ENCODE measurements at regions not wholly inside any gene's neighbourhood (a gene's known extent, or its start where the extent isn't known, plus 50 kb on each side); places are given as distances from the start of the nearest gene placed in this dataset.

DNA sequence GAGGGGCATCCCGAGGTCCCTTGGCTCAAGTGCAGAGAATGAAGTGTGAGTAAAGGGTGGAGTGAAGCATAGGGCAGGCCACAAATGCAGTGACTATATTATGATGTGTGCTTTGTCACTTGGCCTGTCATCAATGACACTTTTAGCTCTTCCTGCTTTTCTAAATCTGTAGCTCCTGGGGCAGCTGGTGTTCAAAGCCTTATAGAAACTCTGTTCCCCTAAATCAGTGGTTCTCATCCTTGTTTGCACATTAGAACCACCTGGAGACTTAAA lies 135.6 kb upstream of the LGALSL start:
- Mint-ChIP-seq H3K4me3 (no peak overlapping the region), H3K27me3 (ENCODE audit: low read depth) (peaks cover 54% of the 10 kb centered on the region), H3K9me3 (no peaks in the 10 kb centered on the region), H3K27ac (no peak overlapping the region), H3K4me1 (ENCODE audit: low read depth) (peaks cover 2% of the 10 kb centered on the region), H3K36me3 (ENCODE audit: low read depth) (peaks cover 5% of the 10 kb centered on the region)

DNA sequence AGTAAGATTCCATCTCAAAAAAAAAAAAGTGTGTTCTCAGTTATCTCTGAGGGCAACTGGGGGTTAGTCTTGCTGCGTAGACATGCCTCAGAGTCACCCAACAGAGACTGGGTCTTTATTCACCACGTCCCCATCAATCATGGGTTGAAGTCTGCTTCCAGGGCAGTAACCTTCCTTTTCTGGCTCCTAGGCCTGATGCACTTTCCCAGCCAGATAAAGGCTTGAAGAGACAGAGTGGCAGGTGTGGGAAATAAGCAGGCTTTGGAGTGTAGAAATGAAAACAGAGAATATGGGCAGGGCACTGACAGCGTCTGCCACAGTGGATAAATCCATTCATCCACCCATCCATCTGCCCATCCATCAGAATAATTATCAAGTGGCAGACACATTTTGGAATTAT lies 134.1 kb upstream of the LGALSL start:
- peaks cover 60% of the 10 kb centered on the region for H3K27me3 Mint-ChIP-seq (ENCODE audit: low read depth)
- H3K9me3 Mint-ChIP-seq: no peaks in the 10 kb centered on the region

DNA sequence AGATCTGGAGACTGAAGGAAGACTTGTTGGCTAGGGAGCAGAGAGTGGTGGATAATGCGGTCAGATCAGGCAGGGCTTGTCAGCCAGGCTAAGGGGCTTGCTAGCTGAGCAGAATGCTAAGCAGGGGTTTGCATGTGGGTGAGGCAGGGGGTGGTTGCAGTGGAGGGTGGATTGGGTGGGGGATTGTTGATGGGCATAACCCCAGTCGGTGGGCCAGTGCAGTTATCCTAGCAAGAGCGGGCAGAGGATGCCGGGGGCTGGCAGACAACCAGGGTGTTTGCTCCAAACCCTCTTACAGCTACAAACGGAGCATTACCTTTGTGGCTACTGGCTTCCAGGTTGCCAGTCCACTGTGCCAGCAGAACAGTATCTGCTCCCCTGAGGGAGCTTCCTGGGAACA lies 131.5 kb upstream of the LGALSL start:
- Mint-ChIP-seq H3K4me1 (ENCODE audit: low read depth) (peaks cover 32% of the 10 kb centered on the region), H3K27ac (no peak overlapping the region), H3K9me3 (no peaks in the 10 kb centered on the region), H3K36me3 (ENCODE audit: low read depth) (peaks cover 5% of the 10 kb centered on the region), H3K27me3 (ENCODE audit: low read depth) (peaks cover 49% of the 10 kb centered on the region), H3K4me3 (no peak overlapping the region)

More for the DNA sequence above, 134.1 kb upstream of the LGALSL start:
- Mint-ChIP-seq H3K4me3 (no peak overlapping the region), H3K27ac (no peak overlapping the region), H3K4me1 (ENCODE audit: low read depth) (peaks cover 7% of the 10 kb centered on the region), H3K36me3 (ENCODE audit: low read depth) (peaks cover 5% of the 10 kb centered on the region)

DNA sequence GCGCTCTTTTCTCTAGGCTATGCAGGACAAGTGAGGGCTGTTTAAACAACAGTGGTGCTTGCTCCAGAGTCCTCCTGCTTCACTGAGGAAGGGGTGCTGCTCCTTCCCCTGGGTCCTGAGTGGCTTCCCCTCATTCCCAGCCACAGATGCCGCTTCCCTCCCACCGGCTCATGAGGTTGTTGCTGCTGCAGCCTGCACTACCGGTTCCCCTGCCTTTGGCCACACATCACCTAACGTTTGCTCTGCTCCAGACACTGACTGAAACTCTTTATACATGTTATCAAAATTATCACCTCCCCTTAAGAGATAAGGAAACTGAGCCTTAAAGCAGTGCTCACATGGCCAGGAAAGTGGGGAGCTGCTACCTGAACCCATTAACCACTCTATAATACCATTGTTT lies 130.8 kb upstream of the LGALSL start:
- no peaks in the 10 kb centered on the region for H3K9me3 Mint-ChIP-seq
- H3K36me3 Mint-ChIP-seq (ENCODE audit: low read depth): peaks cover 5% of the 10 kb centered on the region
- peaks cover 39% of the 10 kb centered on the region for H3K4me1 Mint-ChIP-seq (ENCODE audit: low read depth)
- no peak overlapping the region for H3K27ac Mint-ChIP-seq
- H3K4me3 Mint-ChIP-seq: no peak overlapping the region
- peaks cover 49% of the 10 kb centered on the region for H3K27me3 Mint-ChIP-seq (ENCODE audit: low read depth)

DNA sequence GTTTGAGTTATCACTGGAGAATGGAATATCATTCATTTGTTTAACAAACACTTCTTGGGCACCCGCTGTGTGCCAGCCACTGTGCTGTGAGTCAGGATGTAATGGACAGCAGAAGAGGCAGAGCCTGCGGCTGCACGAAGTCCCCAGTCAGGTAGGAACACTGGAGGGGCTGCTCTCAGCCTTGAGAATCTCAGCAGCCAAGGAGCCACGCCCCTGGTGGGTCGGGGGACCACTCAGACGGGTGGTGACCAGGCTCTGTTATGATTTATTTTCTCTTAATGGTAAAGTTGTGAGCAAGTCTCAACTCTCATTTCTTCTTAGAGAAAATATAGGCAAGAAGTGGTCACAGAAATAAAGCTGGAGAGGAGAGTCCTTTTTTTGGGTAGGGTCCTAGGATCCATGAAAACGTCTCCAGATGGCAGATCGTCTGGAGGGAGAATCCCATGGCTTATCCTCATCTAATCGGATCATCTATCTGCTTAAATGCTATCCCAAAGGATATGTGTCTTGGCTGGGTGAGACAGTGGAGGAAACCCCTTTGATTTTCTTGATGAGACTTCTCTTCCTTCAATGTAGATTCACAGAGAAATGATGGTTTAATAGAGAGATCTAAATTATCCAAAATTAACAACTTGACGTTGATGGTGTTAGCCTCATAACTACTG lies 129.1 kb upstream of the LGALSL start:
- H3K9me3 Mint-ChIP-seq: no peaks in the 10 kb centered on the region
- peaks cover 3% of the 10 kb centered on the region for H3K36me3 Mint-ChIP-seq (ENCODE audit: low read depth)
- H3K4me1 Mint-ChIP-seq (ENCODE audit: low read depth): peaks cover 48% of the 10 kb centered on the region
- peak overlapping the region; percentile 81 for H3K27ac Mint-ChIP-seq
- no peak overlapping the region for H3K4me3 Mint-ChIP-seq
- H3K27me3 Mint-ChIP-seq (ENCODE audit: low read depth): peaks cover 41% of the 10 kb centered on the region

DNA sequence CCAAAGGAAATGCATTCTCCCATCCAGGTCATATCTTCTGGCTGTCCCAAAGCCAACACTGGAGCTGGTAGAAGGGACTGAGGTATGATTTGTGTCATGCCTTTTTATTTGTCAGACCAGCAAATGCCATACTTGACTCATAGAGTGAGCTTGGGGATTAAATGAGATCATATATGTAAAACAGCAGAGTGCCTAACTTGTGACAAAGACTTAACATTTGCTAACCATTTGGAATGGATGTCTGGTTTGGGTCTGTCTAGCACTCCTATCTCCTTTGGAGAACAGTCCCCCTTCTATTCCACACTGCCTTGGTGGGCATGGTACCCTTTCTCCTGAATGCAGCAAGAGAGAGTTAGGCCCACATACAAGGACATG lies 128.5 kb upstream of the LGALSL start:
- H3K4me3 Mint-ChIP-seq: peak overlapping the region; percentile 77
- peak overlapping the region; percentile 81 for H3K27ac Mint-ChIP-seq
- H3K4me1 Mint-ChIP-seq (ENCODE audit: low read depth): peaks cover 54% of the 10 kb centered on the region
- H3K27me3 Mint-ChIP-seq (ENCODE audit: low read depth): peaks cover 36% of the 10 kb centered on the region
- no peaks in the 10 kb centered on the region for H3K9me3 Mint-ChIP-seq
- H3K36me3 Mint-ChIP-seq (ENCODE audit: low read depth): peaks cover 3% of the 10 kb centered on the region

DNA sequence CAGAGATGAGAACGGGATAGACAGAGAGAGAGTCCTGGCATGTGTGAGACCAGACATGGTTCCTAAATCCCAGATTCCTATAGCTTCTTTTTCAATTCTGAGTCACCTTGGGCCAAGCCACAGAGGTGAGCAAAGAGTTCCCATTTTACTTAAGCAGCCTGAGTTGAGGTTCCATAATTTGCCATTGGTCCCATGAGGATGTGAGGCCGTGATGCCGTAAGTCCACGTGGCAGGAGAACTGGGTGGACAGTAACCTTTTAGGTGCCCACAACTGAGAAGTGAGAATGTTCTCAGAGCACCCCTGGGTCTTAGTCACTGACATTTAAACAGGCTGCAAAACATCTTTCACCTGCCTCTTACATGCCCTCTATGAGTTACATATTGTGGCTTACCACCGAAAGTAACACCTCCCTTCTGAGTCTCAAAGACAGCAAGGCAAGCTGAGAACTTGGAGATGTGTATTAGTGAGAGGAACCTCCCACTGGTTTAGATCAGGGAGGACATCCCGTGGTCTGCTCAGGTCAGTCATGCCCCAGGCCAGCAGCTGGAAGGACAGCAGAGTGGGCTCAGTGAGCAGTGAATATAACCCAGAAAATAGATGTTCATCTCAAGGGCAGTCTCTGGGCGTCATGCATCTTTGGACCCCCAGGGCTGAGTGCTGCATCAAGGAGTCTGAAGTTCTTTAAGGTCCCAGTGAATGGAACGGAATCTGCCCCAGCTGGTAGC lies 127.9 kb upstream of the LGALSL start:
- H3K9me3 Mint-ChIP-seq: no peaks in the 10 kb centered on the region
- H3K36me3 Mint-ChIP-seq (ENCODE audit: low read depth): peaks cover 2% of the 10 kb centered on the region
- H3K4me3 Mint-ChIP-seq: peak overlapping the region; percentile 77
- H3K27ac Mint-ChIP-seq: peak overlapping the region; percentile 81
- H3K27me3 Mint-ChIP-seq (ENCODE audit: low read depth): peaks cover 35% of the 10 kb centered on the region
- H3K4me1 Mint-ChIP-seq (ENCODE audit: low read depth): peaks cover 59% of the 10 kb centered on the region

DNA sequence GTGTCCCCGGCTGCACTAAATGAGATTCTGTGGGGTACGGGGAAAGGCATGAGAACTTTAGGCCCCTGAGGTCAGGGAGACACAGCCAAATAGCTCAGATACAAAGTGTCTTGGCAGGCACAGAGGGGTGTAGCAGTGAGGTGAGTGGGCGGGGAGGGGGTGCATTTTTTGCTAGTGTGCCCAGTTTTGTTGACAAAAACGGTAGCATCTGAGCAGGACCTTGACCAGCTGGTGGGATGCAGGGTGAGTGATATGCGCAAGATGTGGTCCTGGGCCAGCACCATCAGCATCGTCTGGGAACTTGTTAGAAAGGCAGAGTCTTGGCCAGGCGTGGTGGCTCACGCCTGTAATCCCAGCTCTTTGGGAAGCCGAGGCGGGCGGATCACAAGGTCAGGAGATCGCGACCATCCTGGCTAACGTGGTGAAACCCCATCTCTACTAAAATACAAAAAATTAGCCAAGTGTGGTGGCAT lies 127.3 kb upstream of the LGALSL start:
- Mint-ChIP-seq H3K36me3 (ENCODE audit: low read depth) (no peaks in the 10 kb centered on the region), H3K4me1 (ENCODE audit: low read depth) (peaks cover 61% of the 10 kb centered on the region), H3K27ac (peak overlapping the region; percentile 81), H3K9me3 (no peaks in the 10 kb centered on the region), H3K27me3 (ENCODE audit: low read depth) (peaks cover 29% of the 10 kb centered on the region), H3K4me3 (peak overlapping the region; percentile 77)

DNA sequence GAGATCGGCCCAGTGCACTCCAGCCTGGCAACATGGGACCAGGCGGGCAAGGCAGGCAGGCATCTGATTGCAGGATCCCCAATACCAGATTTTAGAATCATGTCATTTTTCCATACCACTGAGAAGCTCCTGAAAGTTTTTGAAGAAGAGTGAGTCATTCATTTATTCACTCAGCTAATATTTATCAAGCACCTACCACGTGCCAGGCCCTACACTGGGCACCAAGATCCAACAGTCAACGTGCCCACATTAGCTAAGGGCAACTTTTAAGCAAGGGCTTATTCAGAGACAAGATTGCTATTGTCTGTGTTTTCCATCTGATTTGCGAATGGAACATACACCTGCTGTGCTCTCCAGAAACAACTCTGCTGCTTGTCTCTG lies 126.8 kb upstream of the LGALSL start:
- H3K9me3 Mint-ChIP-seq: no peaks in the 10 kb centered on the region
- H3K36me3 Mint-ChIP-seq (ENCODE audit: low read depth): no peaks in the 10 kb centered on the region
- H3K4me1 Mint-ChIP-seq (ENCODE audit: low read depth): peaks cover 65% of the 10 kb centered on the region
- peak overlapping the region; percentile 52 for H3K4me3 Mint-ChIP-seq
- H3K27me3 Mint-ChIP-seq (ENCODE audit: low read depth): peaks cover 24% of the 10 kb centered on the region
- H3K27ac Mint-ChIP-seq: peak overlapping the region; percentile 58

DNA sequence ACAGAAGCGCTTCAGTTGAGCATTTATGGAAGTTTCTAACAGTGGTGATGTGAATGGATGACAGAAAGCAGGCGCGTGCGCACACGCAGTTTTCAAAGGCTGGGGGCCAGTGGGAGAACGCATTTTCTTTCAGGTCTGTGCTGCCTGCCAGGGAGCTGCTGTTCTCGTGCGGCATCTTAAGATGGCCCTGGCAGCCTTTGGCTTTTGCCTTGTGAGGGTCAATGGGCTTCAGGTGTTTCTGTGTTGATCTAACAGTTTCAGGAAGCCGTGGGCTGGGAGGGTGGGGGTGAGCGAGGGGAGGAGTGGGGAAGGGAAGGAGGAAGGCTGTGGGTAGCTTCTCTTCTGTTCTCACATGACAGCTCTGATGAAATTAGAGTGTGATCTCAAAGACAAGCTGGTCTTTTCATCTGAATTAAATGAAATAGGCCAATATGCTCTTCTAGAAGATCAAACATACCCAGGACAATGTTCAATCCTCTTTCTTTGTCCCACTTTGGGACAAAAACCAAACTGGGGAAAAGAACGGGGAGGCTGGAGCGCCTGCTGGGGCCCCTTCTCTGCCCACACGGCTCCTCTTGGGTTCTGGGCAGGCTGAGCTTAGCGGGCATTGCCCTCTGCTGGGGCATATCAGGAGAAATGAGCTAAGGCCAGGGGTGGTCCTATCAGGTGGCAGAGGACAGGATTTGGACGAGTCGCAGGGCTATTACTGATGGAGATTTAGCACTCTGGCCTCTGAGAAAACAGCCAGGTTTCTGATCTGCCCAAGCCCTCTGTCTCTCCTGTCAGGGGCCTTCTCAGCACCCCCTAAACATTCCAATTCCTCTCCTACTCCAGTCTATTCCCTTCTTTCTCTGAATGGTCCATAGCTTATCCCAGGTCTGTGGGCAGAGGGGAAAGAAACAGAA lies 126.2 kb upstream of the LGALSL start:
- Mint-ChIP-seq H3K27me3 (ENCODE audit: low read depth) (peaks cover 20% of the 10 kb centered on the region), H3K27ac (peak overlapping the region; percentile 58), H3K36me3 (ENCODE audit: low read depth) (no peaks in the 10 kb centered on the region), H3K4me3 (peak overlapping the region; percentile 52), H3K9me3 (no peaks in the 10 kb centered on the region), H3K4me1 (ENCODE audit: low read depth) (peaks cover 65% of the 10 kb centered on the region)

DNA sequence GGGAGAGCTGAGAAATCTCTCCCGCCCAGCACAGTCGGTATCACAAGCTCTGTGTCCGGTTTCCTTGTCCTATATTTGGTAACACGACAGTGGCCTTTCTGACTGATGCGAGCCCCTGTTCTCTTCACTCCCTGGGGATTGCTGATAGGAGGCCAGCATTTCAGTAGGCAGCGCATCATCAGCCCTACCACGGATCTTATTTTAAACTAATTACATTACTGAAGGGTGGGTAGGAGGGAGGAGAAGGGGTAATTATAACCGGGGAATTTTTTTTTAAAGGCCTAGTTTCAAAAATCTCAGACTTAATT lies 125.6 kb upstream of the LGALSL start:
- peaks cover 19% of the 10 kb centered on the region for H3K27me3 Mint-ChIP-seq (ENCODE audit: low read depth)
- peak overlapping the region; percentile 58 for H3K27ac Mint-ChIP-seq
- peaks cover 64% of the 10 kb centered on the region for H3K4me1 Mint-ChIP-seq (ENCODE audit: low read depth)
- H3K4me3 Mint-ChIP-seq: peak overlapping the region; percentile 27
- no peaks in the 10 kb centered on the region for H3K36me3 Mint-ChIP-seq (ENCODE audit: low read depth)
- H3K9me3 Mint-ChIP-seq: no peaks in the 10 kb centered on the region

DNA sequence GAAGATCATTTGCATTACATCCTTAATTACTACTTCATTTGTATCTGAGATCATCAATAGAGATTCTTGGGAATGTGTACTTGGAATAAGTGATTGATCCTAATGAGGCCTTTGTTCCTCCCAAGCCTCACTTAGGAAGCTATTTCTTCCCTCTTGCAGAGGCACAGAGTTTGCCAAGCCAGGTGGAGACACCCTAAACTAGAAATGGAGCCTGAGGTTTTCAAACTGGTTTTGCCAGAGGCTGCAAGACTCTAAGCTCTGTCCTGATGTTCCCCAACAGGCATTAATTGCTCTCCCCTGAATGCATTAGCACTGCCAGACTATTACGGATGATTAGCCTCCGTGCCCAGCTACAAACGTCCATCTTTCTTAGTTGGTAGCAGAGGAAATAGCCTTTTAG lies 125.2 kb upstream of the LGALSL start:
- Mint-ChIP-seq H3K9me3 (no peaks in the 10 kb centered on the region), H3K27me3 (ENCODE audit: low read depth) (peaks cover 16% of the 10 kb centered on the region), H3K4me1 (ENCODE audit: low read depth) (peaks cover 63% of the 10 kb centered on the region), H3K4me3 (no peak overlapping the region), H3K36me3 (ENCODE audit: low read depth) (no peaks in the 10 kb centered on the region), H3K27ac (no peak overlapping the region)

DNA sequence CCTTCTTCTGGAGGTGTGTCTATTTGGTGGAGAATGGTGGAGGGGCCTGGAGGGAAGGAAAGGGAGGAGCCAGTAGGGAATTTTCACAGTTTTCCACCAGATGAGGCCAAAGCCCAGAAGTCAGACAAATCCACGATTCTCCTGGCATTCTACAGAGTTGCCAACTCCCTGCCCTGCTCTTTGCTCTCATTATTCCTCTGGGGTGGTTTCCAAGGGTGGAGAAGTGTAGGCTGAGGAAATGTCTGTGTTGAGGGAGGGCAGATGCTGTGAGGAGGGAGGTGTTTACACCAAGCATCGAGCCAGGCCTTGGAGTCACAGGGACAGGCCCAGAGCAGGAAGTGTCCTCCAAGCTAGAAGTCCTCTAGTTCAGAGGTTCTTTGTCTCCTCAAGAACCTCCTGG lies 124.1 kb upstream of the LGALSL start:
- no peaks in the 10 kb centered on the region for H3K9me3 Mint-ChIP-seq
- peaks cover 15% of the 10 kb centered on the region for H3K27me3 Mint-ChIP-seq (ENCODE audit: low read depth)
- peaks cover 58% of the 10 kb centered on the region for H3K4me1 Mint-ChIP-seq (ENCODE audit: low read depth)
- no peak overlapping the region for H3K4me3 Mint-ChIP-seq
- H3K36me3 Mint-ChIP-seq (ENCODE audit: low read depth): no peaks in the 10 kb centered on the region
- no peak overlapping the region for H3K27ac Mint-ChIP-seq

DNA sequence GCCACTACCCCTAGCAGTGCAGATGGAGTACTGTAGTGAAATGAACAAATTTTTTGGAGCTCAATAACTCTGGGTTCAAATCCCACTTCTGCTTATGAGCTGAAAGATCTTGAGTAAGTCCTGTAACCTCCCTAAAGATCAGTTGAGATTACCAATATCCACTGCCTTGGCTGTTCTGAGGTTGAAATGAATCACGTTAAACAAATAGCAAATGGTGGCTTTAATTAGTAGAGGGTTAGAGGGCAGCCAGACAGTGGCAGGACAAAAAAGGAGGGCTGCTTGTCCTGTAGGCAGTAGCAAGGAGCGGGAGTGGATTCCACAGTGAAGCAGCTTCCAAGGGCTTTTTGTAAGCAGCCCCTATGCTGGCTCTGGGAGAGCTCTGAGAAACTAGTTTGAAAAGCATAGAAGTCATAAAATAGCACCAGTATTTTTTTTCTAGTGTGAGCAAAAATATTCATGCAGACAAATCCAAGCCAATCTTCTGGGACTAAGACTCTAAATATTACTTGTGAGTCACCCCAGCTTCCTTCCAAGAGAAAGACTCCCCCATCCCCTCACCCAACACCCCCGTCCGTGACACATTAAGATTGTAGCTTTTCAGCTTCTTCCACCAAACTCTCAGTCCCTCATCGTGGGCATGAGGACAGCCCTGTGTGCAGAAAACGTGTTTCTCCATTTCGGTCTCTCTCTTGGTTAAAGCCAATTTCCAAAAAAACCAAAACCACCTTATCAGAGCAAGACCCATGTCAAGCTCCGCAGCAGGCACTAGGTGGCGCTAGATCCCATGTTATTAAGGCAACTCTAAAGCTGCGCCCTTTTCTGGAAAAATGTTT lies 123.5 kb upstream of the LGALSL start:
- H3K9me3 Mint-ChIP-seq: no peaks in the 10 kb centered on the region
- peaks cover 17% of the 10 kb centered on the region for H3K27me3 Mint-ChIP-seq (ENCODE audit: low read depth)
- H3K27ac Mint-ChIP-seq: peak overlapping the region; percentile 79
- peak overlapping the region; percentile 72 for H3K4me3 Mint-ChIP-seq
- peaks cover 52% of the 10 kb centered on the region for H3K4me1 Mint-ChIP-seq (ENCODE audit: low read depth)
- H3K36me3 Mint-ChIP-seq (ENCODE audit: low read depth): no peaks in the 10 kb centered on the region
